OCI-LY1 (cell line): ENCODE measurements at regions not wholly inside any gene's neighbourhood (a gene's known extent, or its start where the extent isn't known, plus 50 kb on each side); places are given as distances from the start of the nearest gene placed in this dataset.

Source experiments
- EZH2 ChIP-seq: fragments of 200-600 bp; sonication (generic), shearing (Covaris generic); IDR thresholded peaks from 2 replicates; pipeline ENCODE4 v1.8.0; 2017; ENCODE audit warnings: borderline replicate concordance, mixed run types, mild to moderate bottlenecking, antibody characterized with exemption, low read length, moderate library complexity, mixed read lengths
- TF ChIP-seq, protein P1 (sequence below): fragments of 200-600 bp; sonication (generic), shearing (Covaris generic); IDR thresholded peaks from 2 replicates; pipeline ENCODE4 v1.5.1; 2017; ENCODE audit warnings: mild to moderate bottlenecking, antibody characterized with exemption, low read length, moderate library complexity, mixed read lengths

DNA sequence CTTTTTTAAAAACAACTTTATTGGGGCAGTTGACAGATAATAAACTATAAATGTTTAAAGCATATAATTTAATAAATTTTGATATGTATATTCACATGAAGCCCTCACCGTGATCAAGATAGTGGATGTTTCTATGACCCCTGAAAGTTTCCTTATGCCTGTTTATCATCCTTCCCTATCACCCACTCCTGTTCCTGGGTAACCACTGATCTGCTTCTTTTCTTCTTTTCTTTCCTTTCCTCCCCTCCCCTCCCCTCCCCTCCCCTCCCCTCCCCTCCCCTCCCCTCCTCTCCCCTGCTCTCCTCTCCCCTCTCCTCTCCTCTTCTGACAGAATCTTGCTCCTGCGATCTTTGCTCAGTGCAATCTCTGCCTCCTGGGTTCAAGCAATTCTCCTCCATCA, 193.7 kb upstream of the CDH13 start:
- TF ChIP-seq, protein P1, sequence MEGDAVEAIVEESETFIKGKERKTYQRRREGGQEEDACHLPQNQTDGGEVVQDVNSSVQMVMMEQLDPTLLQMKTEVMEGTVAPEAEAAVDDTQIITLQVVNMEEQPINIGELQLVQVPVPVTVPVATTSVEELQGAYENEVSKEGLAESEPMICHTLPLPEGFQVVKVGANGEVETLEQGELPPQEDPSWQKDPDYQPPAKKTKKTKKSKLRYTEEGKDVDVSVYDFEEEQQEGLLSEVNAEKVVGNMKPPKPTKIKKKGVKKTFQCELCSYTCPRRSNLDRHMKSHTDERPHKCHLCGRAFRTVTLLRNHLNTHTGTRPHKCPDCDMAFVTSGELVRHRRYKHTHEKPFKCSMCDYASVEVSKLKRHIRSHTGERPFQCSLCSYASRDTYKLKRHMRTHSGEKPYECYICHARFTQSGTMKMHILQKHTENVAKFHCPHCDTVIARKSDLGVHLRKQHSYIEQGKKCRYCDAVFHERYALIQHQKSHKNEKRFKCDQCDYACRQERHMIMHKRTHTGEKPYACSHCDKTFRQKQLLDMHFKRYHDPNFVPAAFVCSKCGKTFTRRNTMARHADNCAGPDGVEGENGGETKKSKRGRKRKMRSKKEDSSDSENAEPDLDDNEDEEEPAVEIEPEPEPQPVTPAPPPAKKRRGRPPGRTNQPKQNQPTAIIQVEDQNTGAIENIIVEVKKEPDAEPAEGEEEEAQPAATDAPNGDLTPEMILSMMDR: no peak
- TF ChIP-seq EZH2: no peak
